ENCODE measurements at regions not wholly inside any gene's neighbourhood (a gene's known extent, or its start where the extent isn't known, plus 50 kb on each side); places are given as distances from the start of the nearest gene placed in this dataset.

DNA sequence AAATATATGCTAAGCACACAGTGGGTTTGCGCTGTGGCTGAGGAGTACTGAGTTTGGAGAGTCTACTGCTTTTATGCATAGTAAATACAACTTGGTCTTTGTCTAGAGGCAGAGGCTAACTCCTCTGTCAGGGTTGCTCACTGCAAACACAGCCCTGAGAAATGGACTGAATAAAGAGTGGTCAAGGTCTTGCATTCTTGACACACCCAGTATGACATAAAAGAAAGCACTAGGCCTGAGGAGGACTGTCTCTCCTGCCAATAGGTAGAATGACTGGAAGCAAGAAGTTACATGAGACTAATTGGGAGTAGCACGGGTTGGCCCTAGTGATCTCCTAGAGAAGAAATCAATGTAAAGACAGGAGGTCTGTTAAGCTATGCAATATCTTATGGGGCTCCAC lies 367.2 kb upstream of the B3GALT2 start:
- no peak for TF ChIP-seq POLR2AphosphoS5 (IDR thresholded peaks at IDR 0.05; ENCODE audit: low read depth, low read length)
- TF ChIP-seq REST (IDR thresholded peaks at IDR 0.05; ENCODE audit: insufficient read depth in 1 of 2, low read depth in 2 of 2, low read length in 2 of 2) = no peak
- no peak for TF ChIP-seq SIN3A (IDR thresholded peaks at IDR 0.05; ENCODE audit: borderline replicate concordance, insufficient read depth, low read length)
